Loucy (cell line): ENCODE measurements at regions not wholly inside any gene's neighbourhood (a gene's known extent, or its start where the extent isn't known, plus 50 kb on each side); places are given as distances from the start of the nearest gene placed in this dataset.

Experiments
- H2AFZ ChIP-seq: fragments of 200-600 bp; sonication (generic); 2 replicates; pipeline ENCODE4 v1.6.0; 2016; ENCODE audit warnings: antibody characterized with exemption, mild to moderate bottlenecking, low read length, moderate library complexity
- H3F3A ChIP-seq: fragments of 200-600 bp; 2 replicates; pipeline ENCODE4 v1.6.0; 2016; ENCODE audit warnings: antibody characterized with exemption, low read depth, mild to moderate bottlenecking
- H3K27me3 ChIP-seq: fragments of 200-600 bp; sonication (generic); 2 replicates; pipeline ENCODE4 v1.6.1; 2014; ENCODE audit warnings: low read length, mild to moderate bottlenecking; ENCODE audit not compliant: insufficient read depth, poor library complexity, severe bottlenecking
- H3K36me3 ChIP-seq: fragments of 200-600 bp; sonication (generic); 2 replicates; pipeline ENCODE4 v1.6.1; 2016; ENCODE audit warnings: low read length; ENCODE audit not compliant: insufficient read depth
- H3K4me1 ChIP-seq: fragments of 200-600 bp; sonication (generic); 2 replicates; pipeline ENCODE4 v1.5.1; 2014; ENCODE audit warnings: low read length, mild to moderate bottlenecking; ENCODE audit not compliant: insufficient read depth, poor library complexity, severe bottlenecking
- H3K4me2 ChIP-seq: fragments of 200-600 bp; sonication (generic); 2 replicates; pipeline ENCODE4 v1.6.0; 2014; ENCODE audit warnings: antibody characterized with exemption, low read length, low read depth, mild to moderate bottlenecking; ENCODE audit not compliant: poor library complexity, severe bottlenecking
- H3K4me3 ChIP-seq: fragments of 200-600 bp; sonication (generic); 2 replicates; pipeline ENCODE4 v1.5.1; 2014; ENCODE audit warnings: low read length, mild to moderate bottlenecking, mixed read lengths; ENCODE audit not compliant: poor library complexity, severe bottlenecking
- H3K79me2 ChIP-seq: fragments of 200-600 bp; sonication (generic); 2 replicates; pipeline ENCODE4 v1.6.1; 2014; ENCODE audit warnings: low read length; ENCODE audit not compliant: insufficient read depth
- H3K9ac ChIP-seq: fragments of 200-600 bp; sonication (generic); 2 replicates; pipeline ENCODE4 v1.6.0; 2014; ENCODE audit warnings: mild to moderate bottlenecking, low read depth, low read length, moderate library complexity; ENCODE audit not compliant: poor library complexity, severe bottlenecking
- H3K9me2 ChIP-seq: fragments of 200-600 bp; sonication (generic); replicated peaks from 2 replicates; pipeline ENCODE4 v1.6.1; 2016; ENCODE audit warnings: low read depth, low read length, mixed read lengths
- H3K9me3 ChIP-seq: fragments of 200-600 bp; sonication (generic); 2 replicates; pipeline ENCODE4 v1.6.1; 2014; ENCODE audit warnings: mild to moderate bottlenecking, antibody characterized with exemption, low read length, low read depth; ENCODE audit not compliant: insufficient read depth
- H4K20me1 ChIP-seq: fragments of 200-600 bp; sonication (generic); 2 replicates; pipeline ENCODE4 v1.6.0; 2014; ENCODE audit warnings: antibody characterized with exemption, low read length, mild to moderate bottlenecking; ENCODE audit not compliant: insufficient read depth, poor library complexity, severe bottlenecking
- EZH2phosphoT487 ChIP-seq: fragments of 200-600 bp; IDR thresholded peaks from 2 replicates; pipeline ENCODE4 v1.6.1; 2018; ENCODE audit warnings: antibody characterized with exemption, mild to moderate bottlenecking, moderate library complexity, borderline replicate concordance
- TF ChIP-seq, protein P1 (sequence below): fragments of 200-600 bp; sonication (generic); conservative IDR thresholded peaks from 2 replicates; pipeline ENCODE4 v1.5.1; 2014; ENCODE audit warnings: mild to moderate bottlenecking, antibody characterized with exemption, low read length

DNA sequence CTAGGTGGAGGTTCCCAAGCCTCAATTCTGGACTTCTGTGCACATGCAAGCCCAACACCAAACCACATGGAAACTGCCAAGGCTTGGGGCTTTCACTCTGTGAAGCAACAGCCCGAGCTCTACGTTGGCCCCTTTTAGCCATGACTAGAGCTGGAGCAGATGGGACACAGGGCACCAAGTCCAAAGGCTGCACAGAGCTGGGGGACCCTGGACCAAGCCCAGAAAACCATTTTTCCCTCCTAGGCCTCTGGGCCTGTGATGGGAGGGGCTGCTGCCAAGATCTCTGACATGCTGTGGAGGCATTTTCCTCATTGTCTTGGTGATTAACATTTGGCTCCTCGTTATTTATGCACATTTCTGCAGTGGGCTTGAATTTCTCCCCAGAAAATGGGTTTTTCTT is 258.7 kb upstream of the ACTRT1 start:
- H3K9me2 ChIP-seq: no peaks in the 10 kb centered on the region
- H3K4me2 ChIP-seq: no peak overlapping the region
- H2AFZ ChIP-seq: no peak overlapping the region
- H3F3A ChIP-seq: no peaks in the 10 kb centered on the region
- no peaks in the 10 kb centered on the region for H3K36me3 ChIP-seq
- no peak overlapping the region for H3K9ac ChIP-seq
- no peaks in the 10 kb centered on the region for H3K79me2 ChIP-seq
- no peaks in the 10 kb centered on the region for H4K20me1 ChIP-seq
- H3K4me3 ChIP-seq: no peak overlapping the region
- no peak for TF ChIP-seq EZH2phosphoT487
- TF ChIP-seq, protein P1, sequence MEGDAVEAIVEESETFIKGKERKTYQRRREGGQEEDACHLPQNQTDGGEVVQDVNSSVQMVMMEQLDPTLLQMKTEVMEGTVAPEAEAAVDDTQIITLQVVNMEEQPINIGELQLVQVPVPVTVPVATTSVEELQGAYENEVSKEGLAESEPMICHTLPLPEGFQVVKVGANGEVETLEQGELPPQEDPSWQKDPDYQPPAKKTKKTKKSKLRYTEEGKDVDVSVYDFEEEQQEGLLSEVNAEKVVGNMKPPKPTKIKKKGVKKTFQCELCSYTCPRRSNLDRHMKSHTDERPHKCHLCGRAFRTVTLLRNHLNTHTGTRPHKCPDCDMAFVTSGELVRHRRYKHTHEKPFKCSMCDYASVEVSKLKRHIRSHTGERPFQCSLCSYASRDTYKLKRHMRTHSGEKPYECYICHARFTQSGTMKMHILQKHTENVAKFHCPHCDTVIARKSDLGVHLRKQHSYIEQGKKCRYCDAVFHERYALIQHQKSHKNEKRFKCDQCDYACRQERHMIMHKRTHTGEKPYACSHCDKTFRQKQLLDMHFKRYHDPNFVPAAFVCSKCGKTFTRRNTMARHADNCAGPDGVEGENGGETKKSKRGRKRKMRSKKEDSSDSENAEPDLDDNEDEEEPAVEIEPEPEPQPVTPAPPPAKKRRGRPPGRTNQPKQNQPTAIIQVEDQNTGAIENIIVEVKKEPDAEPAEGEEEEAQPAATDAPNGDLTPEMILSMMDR: no peak
- no peaks in the 10 kb centered on the region for H3K4me1 ChIP-seq
- no peaks in the 10 kb centered on the region for H3K27me3 ChIP-seq
- no peaks in the 10 kb centered on the region for H3K9me3 ChIP-seq

DNA sequence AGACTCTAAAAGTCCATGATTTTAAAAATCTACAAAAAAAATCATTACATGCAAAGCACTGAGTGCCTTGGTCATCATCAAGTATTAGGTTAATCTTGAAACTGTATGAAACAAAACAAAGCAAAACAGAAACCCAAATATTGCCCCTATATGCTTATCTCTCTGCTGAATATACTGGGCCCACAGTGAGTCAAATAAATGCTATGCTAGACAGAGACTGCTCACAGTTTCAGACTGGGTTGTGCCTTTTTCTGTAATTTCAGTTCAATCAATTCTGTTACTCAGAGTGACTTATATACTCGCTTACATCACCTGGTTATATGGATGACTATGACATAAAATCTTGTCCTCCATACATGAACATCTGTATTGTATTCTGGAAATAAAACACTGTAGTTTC is 257.1 kb upstream of the ACTRT1 start:
- no peaks in the 10 kb centered on the region for H3K27me3 ChIP-seq
- no peak overlapping the region for H2AFZ ChIP-seq

DNA sequence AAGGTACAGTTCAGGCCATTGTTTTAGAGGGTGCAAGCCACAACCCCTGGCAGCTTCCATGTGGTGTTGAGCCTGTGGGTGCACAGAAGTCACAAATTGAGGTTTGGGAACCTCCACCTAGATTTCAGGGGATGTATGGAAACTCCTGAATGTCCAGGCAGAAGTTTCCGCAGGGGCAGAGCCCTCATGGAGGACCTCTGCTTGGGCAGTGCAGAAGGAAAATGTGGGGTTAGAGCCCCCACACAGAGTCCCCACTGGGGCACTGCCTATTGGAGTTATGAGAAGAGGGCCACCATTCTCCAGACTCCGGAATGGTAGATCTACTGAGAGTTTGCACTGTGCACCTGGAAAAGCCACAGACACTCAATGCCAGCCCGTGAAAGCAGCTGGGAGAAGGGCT is 242.0 kb upstream of the ACTRT1 start:
- Histone ChIP-seq H2AFZ (no peak overlapping the region), H3K27me3 (no peaks in the 10 kb centered on the region), H3K4me3 (no peak overlapping the region), H3K4me2 (no peak overlapping the region), H3K9ac (no peak overlapping the region), H3K9me3 (no peaks in the 10 kb centered on the region), H4K20me1 (no peaks in the 10 kb centered on the region), H3K36me3 (no peaks in the 10 kb centered on the region), H3F3A (no peaks in the 10 kb centered on the region), H3K9me2 (no peaks in the 10 kb centered on the region), H3K4me1 (no peaks in the 10 kb centered on the region), H3K79me2 (no peaks in the 10 kb centered on the region)
- no peak for TF ChIP-seq EZH2phosphoT487
- TF ChIP-seq, protein P1: no peak

More for the DNA sequence above, 257.1 kb upstream of the ACTRT1 start:
- H3K9ac ChIP-seq: no peak overlapping the region
- no peak overlapping the region for H3K4me2 ChIP-seq
- no peaks in the 10 kb centered on the region for H3K79me2 ChIP-seq
- H3F3A ChIP-seq: no peaks in the 10 kb centered on the region
- H3K9me2 ChIP-seq: no peaks in the 10 kb centered on the region
- H3K4me1 ChIP-seq: no peaks in the 10 kb centered on the region
- TF ChIP-seq EZH2phosphoT487: no peak
- TF ChIP-seq, protein P1: no peak
- no peaks in the 10 kb centered on the region for H3K9me3 ChIP-seq
- no peaks in the 10 kb centered on the region for H4K20me1 ChIP-seq
- no peaks in the 10 kb centered on the region for H3K36me3 ChIP-seq
- no peak overlapping the region for H3K4me3 ChIP-seq
